Loucy (cell line): ENCODE measurements at regions not wholly inside any gene's neighbourhood (a gene's known extent, or its start where the extent isn't known, plus 50 kb on each side); places are given as distances from the start of the nearest gene placed in this dataset.

ENCODE experiments used
- H2AFZ ChIP-seq: fragments of 200-600 bp; sonication (generic); 2 replicates; pipeline ENCODE4 v1.6.0; 2016; ENCODE audit warnings: antibody characterized with exemption, mild to moderate bottlenecking, low read length, moderate library complexity
- H3F3A ChIP-seq: fragments of 200-600 bp; 2 replicates; pipeline ENCODE4 v1.6.0; 2016; ENCODE audit warnings: antibody characterized with exemption, low read depth, mild to moderate bottlenecking
- H3K27me3 ChIP-seq: fragments of 200-600 bp; sonication (generic); 2 replicates; pipeline ENCODE4 v1.6.1; 2014; ENCODE audit warnings: low read length, mild to moderate bottlenecking; ENCODE audit not compliant: insufficient read depth, poor library complexity, severe bottlenecking
- H3K36me3 ChIP-seq: fragments of 200-600 bp; sonication (generic); 2 replicates; pipeline ENCODE4 v1.6.1; 2016; ENCODE audit warnings: low read length; ENCODE audit not compliant: insufficient read depth
- H3K4me1 ChIP-seq: fragments of 200-600 bp; sonication (generic); 2 replicates; pipeline ENCODE4 v1.5.1; 2014; ENCODE audit warnings: low read length, mild to moderate bottlenecking; ENCODE audit not compliant: insufficient read depth, poor library complexity, severe bottlenecking
- H3K4me2 ChIP-seq: fragments of 200-600 bp; sonication (generic); 2 replicates; pipeline ENCODE4 v1.6.0; 2014; ENCODE audit warnings: antibody characterized with exemption, low read length, low read depth, mild to moderate bottlenecking; ENCODE audit not compliant: poor library complexity, severe bottlenecking
- H3K4me3 ChIP-seq: fragments of 200-600 bp; sonication (generic); 2 replicates; pipeline ENCODE4 v1.5.1; 2014; ENCODE audit warnings: low read length, mild to moderate bottlenecking, mixed read lengths; ENCODE audit not compliant: poor library complexity, severe bottlenecking
- H3K79me2 ChIP-seq: fragments of 200-600 bp; sonication (generic); 2 replicates; pipeline ENCODE4 v1.6.1; 2014; ENCODE audit warnings: low read length; ENCODE audit not compliant: insufficient read depth
- H3K9ac ChIP-seq: fragments of 200-600 bp; sonication (generic); 2 replicates; pipeline ENCODE4 v1.6.0; 2014; ENCODE audit warnings: mild to moderate bottlenecking, low read depth, low read length, moderate library complexity; ENCODE audit not compliant: poor library complexity, severe bottlenecking
- H3K9me2 ChIP-seq: fragments of 200-600 bp; sonication (generic); replicated peaks from 2 replicates; pipeline ENCODE4 v1.6.1; 2016; ENCODE audit warnings: low read depth, low read length, mixed read lengths
- H3K9me3 ChIP-seq: fragments of 200-600 bp; sonication (generic); 2 replicates; pipeline ENCODE4 v1.6.1; 2014; ENCODE audit warnings: mild to moderate bottlenecking, antibody characterized with exemption, low read length, low read depth; ENCODE audit not compliant: insufficient read depth
- H4K20me1 ChIP-seq: fragments of 200-600 bp; sonication (generic); 2 replicates; pipeline ENCODE4 v1.6.0; 2014; ENCODE audit warnings: antibody characterized with exemption, low read length, mild to moderate bottlenecking; ENCODE audit not compliant: insufficient read depth, poor library complexity, severe bottlenecking
- EZH2phosphoT487 ChIP-seq: fragments of 200-600 bp; IDR thresholded peaks from 2 replicates; pipeline ENCODE4 v1.6.1; 2018; ENCODE audit warnings: antibody characterized with exemption, mild to moderate bottlenecking, moderate library complexity, borderline replicate concordance
- TF ChIP-seq, protein P1 (sequence below): fragments of 200-600 bp; sonication (generic); conservative IDR thresholded peaks from 2 replicates; pipeline ENCODE4 v1.5.1; 2014; ENCODE audit warnings: mild to moderate bottlenecking, antibody characterized with exemption, low read length

DNA sequence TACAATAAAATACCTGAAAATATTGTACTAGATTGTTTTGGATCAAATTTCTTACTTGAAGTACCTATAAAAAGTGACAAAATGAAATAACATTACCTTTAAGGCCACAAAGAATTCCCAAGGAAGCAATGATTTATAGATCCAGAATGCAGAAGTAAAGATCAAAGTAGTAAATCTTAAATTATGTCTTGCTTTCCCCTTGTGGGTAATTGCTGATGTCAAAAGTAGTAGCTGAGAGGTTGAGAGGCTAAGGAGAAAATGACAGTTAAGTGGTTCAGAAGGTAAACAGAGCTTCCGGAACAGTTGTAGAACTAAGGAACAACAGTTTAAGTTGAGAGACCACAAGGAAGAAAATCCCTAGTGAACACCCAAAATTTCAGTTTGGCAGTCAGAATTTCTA is 358.3 kb downstream of the GABRG1 start:
- H3K9me2 ChIP-seq: no peaks in the 10 kb centered on the region
- H3K79me2 ChIP-seq: no peaks in the 10 kb centered on the region
- no peak overlapping the region for H2AFZ ChIP-seq
- H3K4me2 ChIP-seq: no peak overlapping the region
- no peak overlapping the region for H3K4me3 ChIP-seq
- H3K36me3 ChIP-seq: no peaks in the 10 kb centered on the region
- H3K9ac ChIP-seq: no peak overlapping the region
- no peaks in the 10 kb centered on the region for H3K4me1 ChIP-seq
- TF ChIP-seq, protein P1, sequence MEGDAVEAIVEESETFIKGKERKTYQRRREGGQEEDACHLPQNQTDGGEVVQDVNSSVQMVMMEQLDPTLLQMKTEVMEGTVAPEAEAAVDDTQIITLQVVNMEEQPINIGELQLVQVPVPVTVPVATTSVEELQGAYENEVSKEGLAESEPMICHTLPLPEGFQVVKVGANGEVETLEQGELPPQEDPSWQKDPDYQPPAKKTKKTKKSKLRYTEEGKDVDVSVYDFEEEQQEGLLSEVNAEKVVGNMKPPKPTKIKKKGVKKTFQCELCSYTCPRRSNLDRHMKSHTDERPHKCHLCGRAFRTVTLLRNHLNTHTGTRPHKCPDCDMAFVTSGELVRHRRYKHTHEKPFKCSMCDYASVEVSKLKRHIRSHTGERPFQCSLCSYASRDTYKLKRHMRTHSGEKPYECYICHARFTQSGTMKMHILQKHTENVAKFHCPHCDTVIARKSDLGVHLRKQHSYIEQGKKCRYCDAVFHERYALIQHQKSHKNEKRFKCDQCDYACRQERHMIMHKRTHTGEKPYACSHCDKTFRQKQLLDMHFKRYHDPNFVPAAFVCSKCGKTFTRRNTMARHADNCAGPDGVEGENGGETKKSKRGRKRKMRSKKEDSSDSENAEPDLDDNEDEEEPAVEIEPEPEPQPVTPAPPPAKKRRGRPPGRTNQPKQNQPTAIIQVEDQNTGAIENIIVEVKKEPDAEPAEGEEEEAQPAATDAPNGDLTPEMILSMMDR: no peak
- no peak for TF ChIP-seq EZH2phosphoT487
- no peaks in the 10 kb centered on the region for H3F3A ChIP-seq
- H3K9me3 ChIP-seq: no peaks in the 10 kb centered on the region
- no peaks in the 10 kb centered on the region for H4K20me1 ChIP-seq
- H3K27me3 ChIP-seq: no peaks in the 10 kb centered on the region

DNA sequence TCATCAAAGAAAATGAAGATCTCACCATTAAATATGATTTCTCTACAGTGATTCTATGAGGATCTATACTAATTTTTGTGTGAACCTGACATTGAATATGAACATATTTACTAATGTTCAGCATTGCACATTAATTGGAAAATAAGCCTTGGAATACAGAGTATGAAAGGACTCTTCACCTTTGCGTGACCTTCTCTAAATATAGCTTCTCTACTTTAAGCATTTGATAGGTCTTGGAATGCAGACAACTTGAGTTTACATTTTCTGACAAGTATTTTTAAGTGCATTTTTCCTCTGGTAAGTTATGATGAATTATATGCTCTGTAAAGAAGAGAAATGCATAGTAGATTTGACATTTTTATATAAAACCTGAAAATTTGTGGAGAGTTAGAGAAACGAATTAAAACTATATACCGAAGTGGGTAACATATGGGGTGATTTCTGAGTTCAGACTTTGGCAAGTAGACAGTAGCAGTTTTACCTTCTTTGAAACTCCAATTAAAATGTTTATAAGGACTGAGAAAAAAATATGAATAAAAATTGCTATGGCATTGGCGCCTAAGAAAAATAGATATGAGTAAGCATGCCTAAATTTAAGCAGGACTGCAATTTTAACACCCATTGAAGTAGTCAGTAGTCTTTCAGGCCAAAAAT is 371.9 kb downstream of the GABRG1 start:
- no peaks in the 10 kb centered on the region for H3K79me2 ChIP-seq
- no peak overlapping the region for H3K4me3 ChIP-seq
- no peaks in the 10 kb centered on the region for H3K9me3 ChIP-seq
- H3K36me3 ChIP-seq: no peaks in the 10 kb centered on the region
- no peak overlapping the region for H3K4me2 ChIP-seq
- H3K9me2 ChIP-seq: no peaks in the 10 kb centered on the region
- no peaks in the 10 kb centered on the region for H3K4me1 ChIP-seq
- H3K27me3 ChIP-seq: no peaks in the 10 kb centered on the region
- TF ChIP-seq EZH2phosphoT487: no peak
- TF ChIP-seq, protein P1: no peak
- H4K20me1 ChIP-seq: no peaks in the 10 kb centered on the region
- no peak overlapping the region for H2AFZ ChIP-seq
- no peaks in the 10 kb centered on the region for H3F3A ChIP-seq
- no peak overlapping the region for H3K9ac ChIP-seq

- H3K79me2 ChIP-seq: no peaks in the 10 kb centered on the region
- H3K4me2 ChIP-seq: no peak overlapping the region
- no peaks in the 10 kb centered on the region for H4K20me1 ChIP-seq
- H3K9ac ChIP-seq: no peak overlapping the region
- H2AFZ ChIP-seq: no peak overlapping the region
- H3F3A ChIP-seq: no peaks in the 10 kb centered on the region
- no peak overlapping the region for H3K4me3 ChIP-seq
- H3K9me3 ChIP-seq: no peaks in the 10 kb centered on the region
- no peaks in the 10 kb centered on the region for H3K36me3 ChIP-seq
- TF ChIP-seq, protein P1: no peak
- TF ChIP-seq EZH2phosphoT487: no peak
- no peaks in the 10 kb centered on the region for H3K4me1 ChIP-seq
- no peaks in the 10 kb centered on the region for H3K27me3 ChIP-seq
- no peaks in the 10 kb centered on the region for H3K9me2 ChIP-seq
Observed at GRCh38 chr4:45750721-45751120, 373.1 kb downstream of the GABRG1 start.
